ENCODE measurements at regions not wholly inside any gene's neighbourhood (a gene's known extent, or its start where the extent isn't known, plus 50 kb on each side); places are given as distances from the start of the nearest gene placed in this dataset.

DNA sequence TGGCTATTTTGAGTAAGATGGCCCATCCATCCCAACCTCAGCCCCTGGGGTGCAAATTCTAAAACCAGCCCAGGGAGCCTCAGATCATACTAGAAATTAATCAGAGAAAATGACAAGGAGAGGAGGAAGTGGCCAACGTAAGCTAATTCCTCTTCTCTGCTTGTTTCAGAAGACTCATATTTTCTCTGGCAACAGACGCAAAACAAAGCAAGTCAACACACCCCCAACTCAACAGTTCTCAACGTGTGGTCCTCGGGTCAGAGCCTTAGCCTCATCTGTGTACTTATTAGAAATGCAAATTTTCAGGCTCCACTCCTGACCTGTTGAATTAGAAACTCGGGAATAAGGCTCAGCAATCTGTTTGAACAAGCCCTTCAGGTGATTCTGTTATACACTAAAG lies 413.9 kb upstream of the AUTS2 start:
- TF ChIP-seq CTCF (IDR thresholded peaks at IDR 0.05): no peak

- no peak for TF ChIP-seq CTCF (IDR thresholded peaks at IDR 0.05)
These were observed 413.1 kb upstream of the AUTS2 start for GRCh38 chr7:69185170-69185569.

GRCh38 chr7:69186974-69187373 lies 411.3 kb upstream of the AUTS2 start:
- no peak for TF ChIP-seq CTCF (IDR thresholded peaks at IDR 0.05)

DNA sequence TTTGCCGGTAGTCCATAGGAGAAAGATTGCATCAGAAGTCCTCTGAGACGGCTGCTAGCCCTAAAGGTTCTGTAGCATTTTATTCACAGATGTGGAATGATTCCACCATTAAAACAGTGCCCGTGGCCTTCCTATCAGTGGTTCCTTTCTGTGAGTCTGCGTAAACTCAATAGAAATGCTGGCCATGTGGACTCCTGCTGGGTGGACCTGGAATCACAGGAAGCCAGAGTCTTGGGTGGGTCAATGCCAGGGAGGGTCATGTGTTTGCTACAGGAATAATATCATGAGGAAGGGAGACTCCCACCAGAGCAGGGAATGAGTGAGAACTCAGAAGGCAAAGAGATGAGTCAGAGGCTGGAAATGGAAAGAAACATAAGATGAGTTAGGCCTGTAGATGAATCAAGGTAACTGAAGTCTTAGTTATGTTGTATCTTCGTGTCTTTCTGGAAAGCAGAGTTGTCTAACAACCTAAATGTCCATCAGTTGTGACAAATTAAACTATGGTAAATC lies 410.4 kb upstream of the AUTS2 start:
- TF ChIP-seq CTCF (IDR thresholded peaks at IDR 0.05): no peak

GRCh38 chr7:69189406-69189805 lies 408.9 kb upstream of the AUTS2 start:
- no peak for TF ChIP-seq CTCF (IDR thresholded peaks at IDR 0.05)

GRCh38 chr7:69190025-69190424 lies 408.2 kb upstream of the AUTS2 start:
- TF ChIP-seq CTCF (IDR thresholded peaks at IDR 0.05): no peak

- no peak for TF ChIP-seq CTCF (IDR thresholded peaks at IDR 0.05)
These were observed 407.5 kb upstream of the AUTS2 start for GRCh38 chr7:69190763-69191162.

- no peak for TF ChIP-seq CTCF (IDR thresholded peaks at IDR 0.05)
These were observed 406.1 kb upstream of the AUTS2 start for GRCh38 chr7:69192134-69192533.
